GM19035 (cell line): ENCODE measurements at regions not wholly inside any gene's neighbourhood (a gene's known extent, or its start where the extent isn't known, plus 50 kb on each side); places are given as distances from the start of the nearest gene placed in this dataset.

Experiments used
- ATAC-seq: cut with Tn5 transposase; IDR thresholded peaks from one replicate; pipeline ENCODE4 v1.9.1; 2021; ENCODE audit not compliant: unreplicated experiment

DNA sequence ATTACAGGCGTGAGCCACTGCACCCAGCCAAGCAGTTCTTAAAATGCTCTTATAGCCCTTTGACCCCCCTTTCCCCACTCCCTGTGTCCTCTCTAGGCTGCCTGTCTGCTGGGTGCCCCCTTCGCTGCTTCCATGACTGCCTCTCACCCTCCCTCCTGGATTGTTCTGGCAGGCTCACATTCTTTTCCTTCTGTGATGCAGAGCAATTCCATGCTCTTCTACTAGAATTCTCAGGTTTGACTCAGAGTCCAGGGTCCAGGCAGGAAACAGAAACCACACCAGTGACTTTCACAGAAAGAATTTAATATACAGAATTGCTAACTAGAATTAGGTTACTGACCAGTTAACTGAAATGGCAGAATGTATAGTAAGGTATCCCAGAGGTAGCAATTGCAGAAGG lies 244.8 kb downstream of the BAMBI start:
- ATAC-seq = no peak

- ATAC-seq = no peak
Observed at GRCh38 chr10:28922861-28923260, 245.5 kb downstream of the BAMBI start.

DNA sequence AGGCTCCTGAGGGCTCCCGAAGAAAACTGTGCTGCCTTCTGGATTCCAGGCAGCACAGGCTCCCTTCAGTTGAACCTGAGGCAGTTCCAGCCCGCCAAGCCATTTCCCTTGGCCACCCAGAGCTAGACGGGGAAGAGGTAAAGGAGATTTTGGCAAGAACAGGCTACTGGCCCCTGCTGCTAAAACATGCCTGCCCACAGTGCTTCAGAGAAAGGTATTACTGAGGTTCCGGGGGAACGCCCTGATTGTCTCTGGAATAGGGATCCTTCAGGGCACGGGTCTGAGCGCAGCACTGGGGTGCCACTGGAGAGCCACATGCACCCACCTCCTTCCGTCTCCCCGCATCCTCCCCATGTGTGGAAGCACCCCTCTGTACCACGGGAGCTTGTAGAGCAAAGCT lies 247.4 kb downstream of the BAMBI start:
- ATAC-seq = no peak

DNA sequence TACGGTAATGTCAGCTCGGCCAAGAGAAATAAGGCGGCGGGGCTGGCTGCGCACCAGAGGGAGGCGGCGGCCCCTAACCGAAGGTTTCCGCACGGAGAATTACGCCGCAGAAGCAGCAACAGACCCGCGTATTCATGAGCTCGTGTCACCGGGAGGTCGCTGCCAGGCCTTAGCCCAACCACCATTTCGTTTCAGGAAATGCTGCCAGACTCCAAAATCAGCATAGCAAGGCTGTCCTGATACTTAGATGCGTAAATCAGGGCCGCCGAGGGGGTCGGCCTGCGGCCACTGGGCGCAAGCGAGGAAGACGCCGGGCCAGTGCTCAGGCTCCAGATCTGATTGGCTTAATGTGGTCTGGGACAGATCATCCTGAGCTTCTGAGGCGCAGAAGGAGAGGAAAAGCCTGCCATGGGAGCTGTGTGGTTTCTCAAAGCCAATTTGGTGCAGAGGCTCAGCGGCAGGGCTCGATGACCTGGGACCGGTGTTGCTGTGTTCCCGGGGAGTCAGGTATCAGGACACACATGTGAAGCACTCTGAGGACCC lies 247.9 kb downstream of the BAMBI start:
- ATAC-seq = no peak

DNA sequence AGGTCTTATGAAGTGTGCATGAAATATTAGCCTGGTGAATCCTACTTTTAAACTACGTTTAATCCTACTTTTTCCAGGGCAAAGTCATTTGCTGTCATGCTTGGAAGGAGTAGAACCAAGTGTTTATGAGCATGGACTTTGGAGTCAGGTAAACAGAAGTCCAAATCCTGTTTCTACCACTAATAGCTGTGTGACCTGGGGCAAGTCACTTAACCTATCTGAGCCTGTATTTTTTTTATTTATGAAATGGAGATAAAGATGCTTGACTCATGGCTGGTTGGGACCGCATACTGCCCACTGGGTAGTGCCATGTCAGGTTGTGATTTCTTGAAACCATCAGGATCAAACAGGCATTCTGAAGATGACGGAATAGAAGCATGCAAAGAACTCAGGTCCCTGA lies 249.6 kb downstream of the BAMBI start:
- no peak for ATAC-seq

DNA sequence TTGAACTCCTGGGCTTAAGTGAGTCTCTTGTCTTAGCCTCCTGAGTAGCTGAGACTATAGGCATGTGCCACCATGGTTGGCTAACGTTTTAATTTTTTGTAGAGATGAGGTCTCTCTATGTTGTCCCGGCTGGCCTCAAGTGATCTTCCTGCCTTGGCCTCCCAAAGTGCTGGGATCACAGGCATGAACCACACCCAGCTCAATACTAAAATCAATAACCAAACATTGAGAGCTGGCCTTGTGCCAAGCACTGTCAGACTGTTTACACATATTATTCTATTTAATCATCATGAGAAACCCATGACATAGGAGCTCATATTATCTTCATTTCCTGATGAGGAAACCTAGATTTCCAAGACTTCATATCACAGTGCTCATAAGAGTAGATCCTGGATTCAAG lies 251.2 kb downstream of the BAMBI start:
- ATAC-seq = no peak

DNA sequence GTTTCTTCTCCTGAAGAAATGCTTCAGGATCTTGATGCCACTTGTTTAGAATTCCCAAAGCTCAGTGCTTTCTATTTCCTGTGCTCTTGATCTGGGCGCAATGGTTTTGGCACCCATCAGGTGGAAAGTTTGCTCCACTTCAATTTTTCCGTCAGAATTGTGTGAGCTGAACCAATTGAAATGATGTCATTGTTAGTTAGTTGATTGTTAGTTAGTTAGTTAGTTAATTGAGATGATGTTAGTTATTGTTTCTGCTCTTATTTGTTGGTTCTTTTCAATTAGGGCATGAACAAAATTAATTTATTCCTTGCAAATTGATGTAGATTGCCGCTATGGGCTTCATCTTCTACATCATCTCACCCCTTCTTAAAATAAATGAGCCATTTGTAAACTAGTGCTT lies 252.6 kb downstream of the BAMBI start:
- ATAC-seq = no peak

DNA sequence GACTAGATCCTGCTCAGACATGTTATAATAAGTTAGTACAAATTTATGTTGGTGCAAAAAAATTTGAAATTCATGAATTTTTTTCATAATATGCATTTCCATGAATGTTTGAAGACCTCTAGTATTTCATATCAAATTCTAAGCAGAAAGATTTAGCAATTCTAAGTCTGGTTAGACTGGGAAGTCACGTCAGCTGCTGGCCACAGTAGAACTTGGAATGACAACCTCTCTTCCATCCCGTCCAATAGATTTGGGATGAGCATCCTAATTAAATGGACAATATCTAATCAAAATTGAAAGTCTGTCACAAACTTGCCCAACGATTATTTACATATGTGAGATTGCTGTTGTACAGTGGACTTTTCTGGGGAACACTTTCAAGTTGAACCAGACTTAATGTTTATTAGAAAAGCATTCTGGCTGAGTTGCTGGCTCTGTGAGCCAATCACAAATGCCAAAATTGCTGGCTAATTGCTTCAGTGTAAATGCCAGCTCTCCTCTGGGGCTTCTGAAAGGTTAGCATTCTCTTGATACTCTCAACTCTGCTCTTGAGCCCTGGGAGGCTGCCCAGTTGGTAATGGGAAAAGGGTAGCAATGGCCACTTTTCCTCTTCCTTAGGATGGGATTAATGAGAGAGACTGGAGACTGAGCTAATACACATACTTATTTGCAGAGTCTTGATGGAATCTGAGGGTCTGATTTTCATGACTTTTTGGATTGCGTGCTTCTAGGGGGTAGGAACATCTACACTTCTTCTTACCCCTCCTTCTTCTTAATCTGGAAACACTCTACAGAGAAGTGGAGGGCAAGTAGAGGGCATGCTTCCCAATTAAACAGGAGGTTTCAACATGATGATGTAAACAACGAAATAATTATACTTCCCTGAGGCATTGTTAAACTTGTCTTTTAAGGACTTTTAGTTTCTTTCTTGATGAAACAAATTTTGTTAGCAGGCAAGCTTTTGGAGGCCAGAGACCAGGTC lies 253.5 kb downstream of the BAMBI start:
- no peak for ATAC-seq

GRCh38 chr10:28935061-28935460 lies 257.7 kb downstream of the BAMBI start:
- ATAC-seq = no peak

DNA sequence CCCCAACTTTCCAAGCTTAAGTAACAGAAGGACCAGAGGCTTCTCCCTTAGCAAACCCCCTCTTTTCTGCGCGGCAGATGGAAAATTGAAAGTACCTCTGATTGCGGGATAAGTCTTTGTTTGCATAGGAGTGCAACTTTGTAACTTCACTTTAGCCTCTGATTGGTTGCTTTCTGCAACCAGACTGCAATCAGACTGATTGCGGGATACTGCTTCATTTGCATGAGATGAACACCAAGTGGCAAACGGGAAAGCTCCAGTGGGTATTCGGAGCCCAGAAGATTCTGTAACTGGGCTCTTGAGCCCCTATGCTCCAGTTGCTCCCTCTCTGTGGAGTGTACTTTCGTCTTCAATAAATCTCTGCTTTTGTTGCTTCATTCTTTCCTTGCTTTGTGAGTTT lies 260.6 kb downstream of the BAMBI start:
- no peak for ATAC-seq

GRCh38 chr10:28938745-28939144 lies 261.4 kb downstream of the BAMBI start:
- ATAC-seq = no peak

DNA sequence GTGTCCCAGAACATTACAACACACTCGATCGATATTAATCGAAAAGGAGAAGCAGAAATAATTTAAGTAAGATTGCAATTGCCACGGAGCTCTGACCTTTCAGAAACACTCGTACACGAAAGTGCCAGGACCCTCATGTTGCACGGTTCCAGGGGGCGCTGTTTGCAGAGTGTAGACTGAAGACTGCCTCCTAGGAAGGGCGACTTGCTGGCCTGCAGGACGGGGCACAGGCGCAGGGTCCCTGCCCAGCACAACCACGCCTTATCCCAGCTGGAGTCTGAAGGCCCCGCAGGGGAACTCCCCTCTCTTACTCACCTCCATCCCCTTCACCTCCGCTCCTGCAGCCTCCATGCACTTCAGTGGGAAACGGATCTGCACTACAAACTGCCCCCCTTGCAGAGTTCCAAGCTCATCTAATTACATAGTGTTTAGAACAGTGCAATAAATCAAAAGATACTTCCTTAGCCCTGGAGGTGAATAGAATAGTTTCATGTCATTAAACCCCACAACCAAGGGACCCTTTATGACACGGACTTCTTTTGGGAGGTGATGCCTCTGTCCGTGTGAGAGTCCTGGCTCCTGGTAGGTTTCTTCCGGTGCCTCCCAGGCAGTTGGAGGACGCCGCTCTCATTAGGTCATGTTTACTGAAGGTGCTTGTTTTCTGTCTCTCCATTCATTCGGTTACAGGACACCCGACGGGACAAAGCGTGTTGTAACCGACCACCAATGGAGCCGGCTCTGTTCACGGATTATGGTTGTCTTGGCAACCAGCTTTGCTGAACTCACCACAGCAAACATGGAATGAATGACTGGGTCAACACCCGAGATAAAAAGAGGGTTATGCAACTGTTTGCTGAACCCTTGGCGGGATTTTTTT lies 262.2 kb downstream of the BAMBI start:
- no peak for ATAC-seq

GRCh38 chr10:28940158-28940888 lies 263.0 kb downstream of the BAMBI start:
- ATAC-seq = no peak

GRCh38 chr10:28942012-28942411 lies 264.7 kb downstream of the BAMBI start:
- no peak for ATAC-seq

GRCh38 chr10:28945959-28946358 lies 268.6 kb downstream of the BAMBI start:
- no peak for ATAC-seq

GRCh38 chr10:28946479-28946878 lies 269.2 kb downstream of the BAMBI start:
- no peak for ATAC-seq

DNA sequence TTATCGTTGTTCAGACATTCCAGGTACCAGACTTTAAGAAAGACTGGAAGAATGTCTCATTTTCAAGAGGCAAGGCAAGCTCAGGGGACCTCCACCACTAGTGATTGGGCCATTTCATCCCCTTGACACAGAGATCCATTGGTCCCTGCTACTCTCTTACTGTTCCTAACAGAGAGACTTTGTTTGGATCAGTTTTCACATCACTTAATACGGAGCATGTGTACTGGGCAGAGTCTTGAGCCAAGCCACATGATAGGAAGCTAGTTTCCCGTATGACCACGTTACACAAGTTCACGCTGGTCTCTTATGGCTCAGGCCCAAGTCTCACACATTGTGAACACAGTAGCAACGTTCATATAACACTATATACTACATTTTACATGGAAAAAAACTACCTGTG lies 269.9 kb downstream of the BAMBI start:
- no peak for ATAC-seq

DNA sequence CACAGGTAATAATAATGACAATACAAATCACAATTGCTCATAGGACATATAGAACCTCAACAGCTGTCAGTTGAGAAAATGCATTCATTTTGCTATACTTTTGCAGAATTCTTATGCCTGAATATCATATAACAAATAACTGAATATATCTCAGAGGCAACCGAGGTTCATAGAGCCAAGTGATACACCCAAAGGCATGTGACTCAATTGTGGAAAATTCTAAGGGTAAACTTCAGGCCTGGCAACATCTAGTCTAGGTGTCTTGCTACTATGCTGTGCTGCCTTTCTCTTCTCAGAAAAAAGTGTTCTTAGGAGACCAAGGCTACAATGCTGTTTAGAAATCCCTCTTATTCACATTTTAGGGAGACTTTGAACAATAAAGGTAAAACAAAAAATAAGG lies 270.7 kb downstream of the BAMBI start:
- ATAC-seq = no peak

DNA sequence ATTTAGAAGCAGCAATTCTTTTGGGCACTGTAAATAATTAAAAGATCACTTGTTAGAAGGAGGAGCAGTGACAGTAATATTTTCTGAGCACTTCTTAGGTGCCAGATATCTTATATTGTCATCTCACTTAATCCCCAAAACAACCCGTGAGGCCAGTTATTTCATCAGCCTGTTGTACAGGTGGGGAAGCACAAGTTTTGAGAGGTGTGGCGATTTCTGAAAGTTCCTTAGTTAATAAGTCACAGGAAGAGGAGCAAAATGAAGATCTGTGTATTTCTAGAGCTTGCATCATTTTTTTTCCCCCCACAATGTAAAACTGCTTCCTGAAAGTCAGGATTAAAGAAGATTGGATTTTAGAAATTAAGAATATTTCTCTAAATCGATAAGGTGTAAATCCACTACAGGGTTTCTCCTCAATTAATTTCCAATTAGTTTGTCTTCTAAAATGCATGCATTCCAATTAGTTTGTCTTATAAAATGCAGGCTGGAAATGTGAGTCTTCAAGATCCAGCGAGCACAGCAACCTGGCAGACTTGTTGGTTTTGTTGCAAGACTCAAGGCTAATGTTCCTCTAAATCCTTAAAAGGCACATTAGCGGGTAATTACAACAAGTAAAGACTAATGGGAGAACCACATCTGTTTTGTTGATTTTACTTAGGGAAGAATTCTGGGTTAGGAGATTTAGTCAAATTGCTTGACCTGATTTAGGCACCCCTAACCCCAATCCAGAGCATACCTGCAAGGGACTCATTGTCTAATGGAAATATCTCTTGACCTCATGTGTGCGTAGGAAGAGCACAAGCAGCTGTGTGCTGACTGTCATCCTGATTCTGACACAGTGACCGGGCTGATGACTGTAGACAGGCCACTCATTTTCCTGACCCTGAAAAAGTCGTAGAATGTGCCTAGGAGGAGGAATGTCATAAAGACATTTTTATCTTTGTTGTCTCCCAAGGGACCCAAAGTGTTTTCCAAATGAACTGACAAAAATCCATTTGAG lies 272.0 kb downstream of the BAMBI start:
- no peak for ATAC-seq

- peak; percentile 55 for ATAC-seq
Observed at GRCh38 chr10:28951484-28951883, 274.2 kb downstream of the BAMBI start.
